SK-N-SH treated with all-trans-retinoic acid at 6 μM for 48 hours (cell line): ENCODE measurements at regions not wholly inside any gene's neighbourhood (a gene's known extent, or its start where the extent isn't known, plus 50 kb on each side); places are given as distances from the start of the nearest gene placed in this dataset.
A peak's percentile ranks its signal among the peaks of the same experiment; 100 is the strongest.

Experiments
- ATAC-seq: fragments of 200-7000 bp; cut with Tn5 transposase; 3 replicates; pipeline ENCODE4 v1.9.1; 2020; ENCODE audit warnings: mild to moderate bottlenecking, moderate library complexity
- ARNTL ChIP-seq: fragments of 450-650 bp; formaldehyde crosslinking; IDR thresholded peaks from 2 replicates; pipeline ENCODE4 v1.5.0; 2020; ENCODE audit warnings: low read depth, mild to moderate bottlenecking, moderate library complexity, borderline replicate concordance
- BACH2 ChIP-seq: fragments of 250-450 bp; sonication (Bioruptor Pico); IDR thresholded peaks from 2 replicates; pipeline ENCODE4 v1.9.0; 2021; ENCODE audit warnings: mild to moderate bottlenecking, borderline replicate concordance
- CSDC2 ChIP-seq: fragments of 250-450 bp; sonication (Bioruptor Pico); IDR thresholded peaks from 2 replicates; pipeline ENCODE4 v1.5.0; 2020; ENCODE audit warnings: mild to moderate bottlenecking, moderate library complexity
- ESRRG ChIP-seq: fragments of 250-450 bp; sonication (Bioruptor Pico); IDR thresholded peaks from 2 replicates; pipeline ENCODE4 v1.6.1; 2021; ENCODE audit warnings: mild to moderate bottlenecking
- GLIS3 ChIP-seq: fragments of 250-450 bp; sonication (Bioruptor Pico); IDR thresholded peaks from 2 replicates; pipeline ENCODE4 v1.5.0; 2020; ENCODE audit warnings: mild to moderate bottlenecking, moderate library complexity
- OSR1 ChIP-seq: fragments of 250-450 bp; sonication (Bioruptor Pico); IDR thresholded peaks from 2 replicates; pipeline ENCODE4 v1.8.0; 2022; ENCODE audit warnings: moderate library complexity, mild to moderate bottlenecking, inconsistent platforms
- PPARA ChIP-seq: fragments of 250-450 bp; sonication (Bioruptor Pico); IDR thresholded peaks from 2 replicates; pipeline ENCODE4 v1.5.0; 2020; ENCODE audit warnings: mild to moderate bottlenecking, borderline replicate concordance
- RARB ChIP-seq: fragments of 250-450 bp; sonication (Bioruptor Pico); IDR thresholded peaks from 2 replicates; pipeline ENCODE4 v1.8.0; 2021; ENCODE audit warnings: mild to moderate bottlenecking, moderate library complexity
- SNAI2 ChIP-seq: fragments of 250-450 bp; sonication (Bioruptor Pico); IDR thresholded peaks from 2 replicates; pipeline ENCODE4 v1.5.0; 2020; ENCODE audit warnings: mild to moderate bottlenecking, moderate library complexity
- TCF4 ChIP-seq: fragments of 250-450 bp; sonication (Bioruptor Pico); IDR thresholded peaks from 2 replicates; pipeline ENCODE4 v1.8.0; 2021; ENCODE audit warnings: mild to moderate bottlenecking, moderate library complexity, borderline replicate concordance
- TOX ChIP-seq: fragments of 250-450 bp; sonication (Bioruptor Pico); IDR thresholded peaks from 2 replicates; pipeline ENCODE4 v1.8.0; 2021; ENCODE audit warnings: mild to moderate bottlenecking, moderate library complexity, borderline replicate concordance
- ZC3H10 ChIP-seq: fragments of 250-450 bp; sonication (Bioruptor Pico); IDR thresholded peaks from 2 replicates; pipeline ENCODE4 v1.5.1; 2021; ENCODE audit warnings: mild to moderate bottlenecking, moderate library complexity
- ZFP3 ChIP-seq: fragments of 250-450 bp; sonication (Bioruptor Pico); IDR thresholded peaks from 2 replicates; pipeline ENCODE4 v1.5.0; 2020; ENCODE audit warnings: mild to moderate bottlenecking, moderate library complexity
- ZNF565 ChIP-seq: fragments of 450-650 bp; formaldehyde crosslinking; conservative IDR thresholded peaks from 2 replicates; pipeline ENCODE4 v1.5.0; 2020; ENCODE audit warnings: low read depth, mild to moderate bottlenecking, moderate library complexity
- ZNF70 ChIP-seq: fragments of 450-650 bp; formaldehyde crosslinking; IDR thresholded peaks from 2 replicates; pipeline ENCODE4 v1.5.0; 2020; ENCODE audit warnings: mild to moderate bottlenecking, moderate library complexity
- ZNF8 ChIP-seq: fragments of 450-650 bp; formaldehyde crosslinking; IDR thresholded peaks from 2 replicates; pipeline ENCODE4 v1.5.0; 2020; ENCODE audit warnings: mild to moderate bottlenecking, moderate library complexity
- TF ChIP-seq, protein P1 (sequence below): fragments of 250-450 bp; sonication (Bioruptor Pico); IDR thresholded peaks from 2 replicates; pipeline ENCODE4 v1.5.1; 2020; ENCODE audit warnings: low read depth, mild to moderate bottlenecking, moderate library complexity
- TF ChIP-seq, protein P2 (sequence below): fragments of 250-450 bp; sonication (Bioruptor Pico); IDR thresholded peaks from 2 replicates; pipeline ENCODE4 v1.8.0; 2021; ENCODE audit warnings: low read depth, mild to moderate bottlenecking, moderate library complexity, borderline replicate concordance
- TF ChIP-seq, protein P3 (sequence below): fragments of 250-450 bp; sonication (Bioruptor Pico); IDR thresholded peaks from 2 replicates; pipeline ENCODE4 v1.5.1; 2021; ENCODE audit warnings: mild to moderate bottlenecking, moderate library complexity
- TF ChIP-seq, protein P4 (sequence below): fragments of 250-450 bp; sonication (Bioruptor Pico); IDR thresholded peaks from 2 replicates; pipeline ENCODE4 v1.5.0; 2020; ENCODE audit warnings: mild to moderate bottlenecking, moderate library complexity
- TF ChIP-seq, protein P5 (sequence below): fragments of 250-450 bp; sonication (Bioruptor Pico); IDR thresholded peaks from 2 replicates; pipeline ENCODE4 v1.8.0; 2020; ENCODE audit warnings: mild to moderate bottlenecking, moderate library complexity, borderline replicate concordance

DNA sequence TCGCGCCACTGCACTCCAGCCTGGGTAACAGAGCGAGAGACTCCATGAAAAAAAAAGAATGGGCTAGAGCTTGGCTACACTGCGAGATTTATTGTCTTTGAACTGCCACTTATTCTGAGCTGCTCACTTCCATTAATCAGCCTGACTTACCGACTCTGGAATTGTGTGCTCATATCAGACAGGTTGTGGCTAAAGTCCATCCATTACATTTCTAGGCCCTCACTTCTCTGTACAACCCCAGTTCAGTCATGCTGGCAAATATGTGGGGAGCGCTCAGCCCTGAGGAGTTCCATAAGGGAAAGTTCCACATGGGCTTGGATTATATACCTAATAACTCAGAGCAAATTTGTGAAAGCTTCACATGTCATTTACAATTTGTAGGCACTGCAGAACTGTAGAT is 270.6 kb downstream of the TRIML1 start:
- TF ChIP-seq ZFP3 (CRISPR knock-in tag): no peak
- no peak for TF ChIP-seq ZNF70 (CRISPR knock-in tag)
- no peak for TF ChIP-seq TCF4 (CRISPR knock-in tag)
- TF ChIP-seq, protein P1, sequence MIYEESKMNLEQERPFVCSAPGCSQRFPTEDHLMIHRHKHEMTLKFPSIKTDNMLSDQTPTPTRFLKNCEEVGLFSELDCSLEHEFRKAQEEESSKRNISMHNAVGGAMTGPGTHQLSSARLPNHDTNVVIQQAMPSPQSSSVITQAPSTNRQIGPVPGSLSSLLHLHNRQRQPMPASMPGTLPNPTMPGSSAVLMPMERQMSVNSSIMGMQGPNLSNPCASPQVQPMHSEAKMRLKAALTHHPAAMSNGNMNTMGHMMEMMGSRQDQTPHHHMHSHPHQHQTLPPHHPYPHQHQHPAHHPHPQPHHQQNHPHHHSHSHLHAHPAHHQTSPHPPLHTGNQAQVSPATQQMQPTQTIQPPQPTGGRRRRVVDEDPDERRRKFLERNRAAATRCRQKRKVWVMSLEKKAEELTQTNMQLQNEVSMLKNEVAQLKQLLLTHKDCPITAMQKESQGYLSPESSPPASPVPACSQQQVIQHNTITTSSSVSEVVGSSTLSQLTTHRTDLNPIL (CRISPR knock-in tag): no peak
- TF ChIP-seq, protein P2, sequence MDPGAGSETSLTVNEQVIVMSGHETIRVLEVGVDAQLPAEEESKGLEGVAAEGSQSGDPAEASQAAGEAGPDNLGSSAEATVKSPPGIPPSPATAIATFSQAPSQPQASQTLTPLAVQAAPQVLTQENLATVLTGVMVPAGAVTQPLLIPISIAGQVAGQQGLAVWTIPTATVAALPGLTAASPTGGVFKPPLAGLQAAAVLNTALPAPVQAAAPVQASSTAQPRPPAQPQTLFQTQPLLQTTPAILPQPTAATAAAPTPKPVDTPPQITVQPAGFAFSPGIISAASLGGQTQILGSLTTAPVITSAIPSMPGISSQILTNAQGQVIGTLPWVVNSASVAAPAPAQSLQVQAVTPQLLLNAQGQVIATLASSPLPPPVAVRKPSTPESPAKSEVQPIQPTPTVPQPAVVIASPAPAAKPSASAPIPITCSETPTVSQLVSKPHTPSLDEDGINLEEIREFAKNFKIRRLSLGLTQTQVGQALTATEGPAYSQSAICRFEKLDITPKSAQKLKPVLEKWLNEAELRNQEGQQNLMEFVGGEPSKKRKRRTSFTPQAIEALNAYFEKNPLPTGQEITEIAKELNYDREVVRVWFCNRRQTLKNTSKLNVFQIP (CRISPR knock-in tag): no peak
- TF ChIP-seq ZNF565 (CRISPR knock-in tag): no peak
- no peak for TF ChIP-seq ESRRG
- no peak for TF ChIP-seq PPARA (CRISPR knock-in tag)
- no peak for TF ChIP-seq TOX
- TF ChIP-seq CSDC2 (CRISPR knock-in tag): no peak
- no peak for TF ChIP-seq SNAI2 (CRISPR knock-in tag)
- no peak for TF ChIP-seq BACH2 (CRISPR knock-in tag)
- TF ChIP-seq OSR1: no peak
- TF ChIP-seq, protein P3, sequence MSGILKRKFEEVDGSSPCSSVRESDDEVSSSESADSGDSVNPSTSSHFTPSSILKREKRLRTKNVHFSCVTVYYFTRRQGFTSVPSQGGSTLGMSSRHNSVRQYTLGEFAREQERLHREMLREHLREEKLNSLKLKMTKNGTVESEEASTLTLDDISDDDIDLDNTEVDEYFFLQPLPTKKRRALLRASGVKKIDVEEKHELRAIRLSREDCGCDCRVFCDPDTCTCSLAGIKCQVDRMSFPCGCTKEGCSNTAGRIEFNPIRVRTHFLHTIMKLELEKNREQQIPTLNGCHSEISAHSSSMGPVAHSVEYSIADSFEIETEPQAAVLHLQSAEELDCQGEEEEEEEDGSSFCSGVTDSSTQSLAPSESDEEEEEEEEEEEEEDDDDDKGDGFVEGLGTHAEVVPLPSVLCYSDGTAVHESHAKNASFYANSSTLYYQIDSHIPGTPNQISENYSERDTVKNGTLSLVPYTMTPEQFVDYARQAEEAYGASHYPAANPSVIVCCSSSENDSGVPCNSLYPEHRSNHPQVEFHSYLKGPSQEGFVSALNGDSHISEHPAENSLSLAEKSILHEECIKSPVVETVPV (CRISPR knock-in tag): no peak
- TF ChIP-seq ARNTL (CRISPR knock-in tag): no peak
- no peak for TF ChIP-seq ZNF8 (CRISPR knock-in tag)
- TF ChIP-seq, protein P4, sequence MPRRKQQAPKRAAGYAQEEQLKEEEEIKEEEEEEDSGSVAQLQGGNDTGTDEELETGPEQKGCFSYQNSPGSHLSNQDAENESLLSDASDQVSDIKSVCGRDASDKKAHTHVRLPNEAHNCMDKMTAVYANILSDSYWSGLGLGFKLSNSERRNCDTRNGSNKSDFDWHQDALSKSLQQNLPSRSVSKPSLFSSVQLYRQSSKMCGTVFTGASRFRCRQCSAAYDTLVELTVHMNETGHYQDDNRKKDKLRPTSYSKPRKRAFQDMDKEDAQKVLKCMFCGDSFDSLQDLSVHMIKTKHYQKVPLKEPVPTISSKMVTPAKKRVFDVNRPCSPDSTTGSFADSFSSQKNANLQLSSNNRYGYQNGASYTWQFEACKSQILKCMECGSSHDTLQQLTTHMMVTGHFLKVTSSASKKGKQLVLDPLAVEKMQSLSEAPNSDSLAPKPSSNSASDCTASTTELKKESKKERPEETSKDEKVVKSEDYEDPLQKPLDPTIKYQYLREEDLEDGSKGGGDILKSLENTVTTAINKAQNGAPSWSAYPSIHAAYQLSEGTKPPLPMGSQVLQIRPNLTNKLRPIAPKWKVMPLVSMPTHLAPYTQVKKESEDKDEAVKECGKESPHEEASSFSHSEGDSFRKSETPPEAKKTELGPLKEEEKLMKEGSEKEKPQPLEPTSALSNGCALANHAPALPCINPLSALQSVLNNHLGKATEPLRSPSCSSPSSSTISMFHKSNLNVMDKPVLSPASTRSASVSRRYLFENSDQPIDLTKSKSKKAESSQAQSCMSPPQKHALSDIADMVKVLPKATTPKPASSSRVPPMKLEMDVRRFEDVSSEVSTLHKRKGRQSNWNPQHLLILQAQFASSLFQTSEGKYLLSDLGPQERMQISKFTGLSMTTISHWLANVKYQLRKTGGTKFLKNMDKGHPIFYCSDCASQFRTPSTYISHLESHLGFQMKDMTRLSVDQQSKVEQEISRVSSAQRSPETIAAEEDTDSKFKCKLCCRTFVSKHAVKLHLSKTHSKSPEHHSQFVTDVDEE: no peak
- TF ChIP-seq ZC3H10 (CRISPR knock-in tag): no peak
- ATAC-seq: peak; percentile 17

DNA sequence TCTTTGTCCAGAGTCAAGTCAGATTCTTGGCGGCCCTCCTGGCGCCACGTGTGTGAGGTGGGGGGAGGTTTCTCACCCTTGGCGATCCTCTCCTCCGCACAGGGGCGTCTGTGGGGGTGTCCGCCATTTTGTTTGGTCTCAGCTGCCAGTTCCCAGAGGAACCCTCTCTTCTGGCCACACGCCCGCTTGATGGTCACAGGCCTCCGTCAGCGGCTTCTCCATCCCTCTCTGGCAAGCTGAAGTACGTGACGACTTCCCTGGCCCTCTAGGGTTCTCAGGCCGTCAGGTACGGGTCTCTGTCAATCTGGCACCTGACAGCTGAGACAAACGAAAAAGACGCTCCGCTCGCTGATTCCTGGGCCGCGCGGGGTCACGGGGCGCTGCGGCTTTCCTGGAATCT is 272.6 kb downstream of the TRIML1 start:
- TF ChIP-seq GLIS3 (CRISPR knock-in tag) (no peak), SNAI2 (CRISPR knock-in tag) (no peak), PPARA (CRISPR knock-in tag) (no peak), TCF4 (CRISPR knock-in tag) (no peak), RARB (CRISPR knock-in tag) (no peak), TOX (no peak), OSR1 (no peak), BACH2 (CRISPR knock-in tag) (no peak), ESRRG (no peak), ZFP3 (CRISPR knock-in tag) (no peak)
- TF ChIP-seq, protein P5, sequence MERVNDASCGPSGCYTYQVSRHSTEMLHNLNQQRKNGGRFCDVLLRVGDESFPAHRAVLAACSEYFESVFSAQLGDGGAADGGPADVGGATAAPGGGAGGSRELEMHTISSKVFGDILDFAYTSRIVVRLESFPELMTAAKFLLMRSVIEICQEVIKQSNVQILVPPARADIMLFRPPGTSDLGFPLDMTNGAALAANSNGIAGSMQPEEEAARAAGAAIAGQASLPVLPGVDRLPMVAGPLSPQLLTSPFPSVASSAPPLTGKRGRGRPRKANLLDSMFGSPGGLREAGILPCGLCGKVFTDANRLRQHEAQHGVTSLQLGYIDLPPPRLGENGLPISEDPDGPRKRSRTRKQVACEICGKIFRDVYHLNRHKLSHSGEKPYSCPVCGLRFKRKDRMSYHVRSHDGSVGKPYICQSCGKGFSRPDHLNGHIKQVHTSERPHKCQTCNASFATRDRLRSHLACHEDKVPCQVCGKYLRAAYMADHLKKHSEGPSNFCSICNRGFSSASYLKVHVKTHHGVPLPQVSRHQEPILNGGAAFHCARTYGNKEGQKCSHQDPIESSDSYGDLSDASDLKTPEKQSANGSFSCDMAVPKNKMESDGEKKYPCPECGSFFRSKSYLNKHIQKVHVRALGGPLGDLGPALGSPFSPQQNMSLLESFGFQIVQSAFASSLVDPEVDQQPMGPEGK (CRISPR knock-in tag): no peak
- TF ChIP-seq, protein P3 (CRISPR knock-in tag): no peak
- TF ChIP-seq, protein P4: no peak
- TF ChIP-seq, protein P2 (CRISPR knock-in tag): no peak
- TF ChIP-seq, protein P1 (CRISPR knock-in tag): no peak
- no peak for ATAC-seq
